ENCODE measurements at regions not wholly inside any gene's neighbourhood (a gene's known extent, or its start where the extent isn't known, plus 50 kb on each side); places are given as distances from the start of the nearest gene placed in this dataset.

DNA sequence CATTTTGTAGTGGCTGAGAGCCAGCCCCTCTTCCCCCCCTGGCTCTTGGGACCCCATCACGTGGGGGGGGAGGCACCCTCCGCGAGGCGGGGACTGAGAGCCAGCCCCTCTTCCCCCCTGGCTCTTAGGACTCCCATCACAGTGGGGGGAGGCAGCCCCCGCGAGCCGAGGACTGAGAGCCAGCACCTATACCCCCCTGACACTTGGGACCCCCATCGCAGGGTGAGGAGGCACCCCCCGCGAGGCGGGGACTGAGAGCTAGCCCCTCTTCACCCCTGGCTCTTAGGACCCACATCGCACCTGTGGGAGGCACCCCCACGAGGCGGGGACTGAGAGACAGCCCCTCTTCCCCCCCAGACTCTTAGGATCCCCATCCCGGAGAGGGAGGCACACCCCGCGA lies 2426.5 kb upstream of the PCDH20 start:
- H3K56ac ChIP-seq (ENCODE audit: extremely low read depth, insufficient read depth, low read length), result no peak overlapping the region
- no peak overlapping the region for H4K91ac ChIP-seq (ENCODE audit: insufficient read depth, low read depth, low read length)
- H2BK20ac ChIP-seq (ENCODE audit: low read depth, low read length), result no peak overlapping the region
- no peaks in the 10 kb centered on the region for H3K9me1 ChIP-seq (ENCODE audit: insufficient read depth, low read length)
- H2AK5ac ChIP-seq (ENCODE audit: low read depth, low read length), result no peak overlapping the region
- H3K36me3 ChIP-seq (ENCODE audit: control insufficient read depth, insufficient read depth, low read length), result no peaks in the 10 kb centered on the region
- no peak overlapping the region for H3K4me3 ChIP-seq (ENCODE audit: insufficient read depth, low read depth, low read length)
- no peak overlapping the region for H4K8ac ChIP-seq (ENCODE audit: low read depth in 2 of 2, low read length in 2 of 2)
- no peak overlapping the region for H3K4me2 ChIP-seq (ENCODE audit: low read depth, low read length)
- H2AFZ ChIP-seq (replicated peaks; ENCODE audit: low read length, poor library complexity), result no peak overlapping the region
- H3K23ac ChIP-seq (ENCODE audit: low read depth, low read length), result no peak overlapping the region
- no peak for ATAC-seq (ENCODE audit: low read depth)
- ChIA-PET CTCF (no interaction called here), POLR2A (ENCODE audit: unreplicated experiment) (no interaction called here)
- no peak overlapping the region for H3K18ac ChIP-seq (ENCODE audit: low read depth, low read length)
- H3K4ac ChIP-seq (ENCODE audit: low read depth, low read length), result no peak overlapping the region
- no peak overlapping the region for H2BK120ac ChIP-seq (ENCODE audit: low read depth, low read length)
- no peak overlapping the region for H2BK15ac ChIP-seq (ENCODE audit: low read depth, low read length)
- DNase-seq, result no peak
- in situ Hi-C loops (cut with MboI; ENCODE audit: low sequenced_read_pairs), result no loop called here
- H3K9ac ChIP-seq (ENCODE audit: low read depth, low read length), result no peak overlapping the region
- H3K9me3 ChIP-seq (ENCODE audit: control insufficient read depth, insufficient read depth, low read length), result no peaks in the 10 kb centered on the region
- dilution Hi-C loops (cut with HindIII; ENCODE audit: low sequenced_read_pairs, unreplicated experiment), result no loop called here
- H2BK5ac ChIP-seq (ENCODE audit: low read depth, low read length, poor library complexity, severe bottlenecking), result no peak overlapping the region
- H3K27me3 ChIP-seq (ENCODE audit: control insufficient read depth, insufficient read depth, low read length), result no peaks in the 10 kb centered on the region
- intact Hi-C loops (cut with micrococcal nuclease), result no loop called here
- TF ChIP-seq FOS (IDR thresholded peaks at IDR 0.05; ENCODE audit: low read depth, low read length), result no peak
- no peak for TF ChIP-seq POLR2A (IDR thresholded peaks at IDR 0.05; ENCODE audit: low read depth, low read length)
- TF ChIP-seq MXI1 (IDR thresholded peaks at IDR 0.05; ENCODE audit: borderline replicate concordance, low read depth, low read length), result no peak
- no peak for TF ChIP-seq RCOR1 (IDR thresholded peaks at IDR 0.05; ENCODE audit: insufficient replicate concordance, low read length)
- no peak for TF ChIP-seq SMC3 (IDR thresholded peaks at IDR 0.05; ENCODE audit: low read depth, low read length)
- no peak for TF ChIP-seq BHLHE40 (IDR thresholded peaks at IDR 0.05; ENCODE audit: low read depth, low read length)
- TF ChIP-seq NFE2L2 (IDR thresholded peaks at IDR 0.05; ENCODE audit: low read depth, low read length), result no peak
- no peak for TF ChIP-seq CEBPB (IDR thresholded peaks at IDR 0.05; ENCODE audit: low read depth, low read length)
- no peak for TF ChIP-seq RAD21 (IDR thresholded peaks at IDR 0.05; ENCODE audit: low read length)
- TF ChIP-seq, protein P1, sequence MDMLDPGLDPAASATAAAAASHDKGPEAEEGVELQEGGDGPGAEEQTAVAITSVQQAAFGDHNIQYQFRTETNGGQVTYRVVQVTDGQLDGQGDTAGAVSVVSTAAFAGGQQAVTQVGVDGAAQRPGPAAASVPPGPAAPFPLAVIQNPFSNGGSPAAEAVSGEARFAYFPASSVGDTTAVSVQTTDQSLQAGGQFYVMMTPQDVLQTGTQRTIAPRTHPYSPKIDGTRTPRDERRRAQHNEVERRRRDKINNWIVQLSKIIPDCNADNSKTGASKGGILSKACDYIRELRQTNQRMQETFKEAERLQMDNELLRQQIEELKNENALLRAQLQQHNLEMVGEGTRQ (IDR thresholded peaks at IDR 0.05; ENCODE audit: low read depth, low read length), result no peak
- TF ChIP-seq MAFK (IDR thresholded peaks at IDR 0.05; ENCODE audit: low read depth, low read length), result no peak
- TF ChIP-seq, protein P2, sequence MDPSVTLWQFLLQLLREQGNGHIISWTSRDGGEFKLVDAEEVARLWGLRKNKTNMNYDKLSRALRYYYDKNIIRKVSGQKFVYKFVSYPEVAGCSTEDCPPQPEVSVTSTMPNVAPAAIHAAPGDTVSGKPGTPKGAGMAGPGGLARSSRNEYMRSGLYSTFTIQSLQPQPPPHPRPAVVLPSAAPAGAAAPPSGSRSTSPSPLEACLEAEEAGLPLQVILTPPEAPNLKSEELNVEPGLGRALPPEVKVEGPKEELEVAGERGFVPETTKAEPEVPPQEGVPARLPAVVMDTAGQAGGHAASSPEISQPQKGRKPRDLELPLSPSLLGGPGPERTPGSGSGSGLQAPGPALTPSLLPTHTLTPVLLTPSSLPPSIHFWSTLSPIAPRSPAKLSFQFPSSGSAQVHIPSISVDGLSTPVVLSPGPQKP (IDR thresholded peaks at IDR 0.05; ENCODE audit: borderline replicate concordance, low read depth, low read length), result no peak
- no peak for TF ChIP-seq MAZ (IDR thresholded peaks at IDR 0.05; ENCODE audit: borderline replicate concordance, low read depth, low read length)
- no peak for TF ChIP-seq RFX5 (IDR thresholded peaks at IDR 0.05; ENCODE audit: low read depth, low read length)
- H3K14ac ChIP-seq (replicated peaks; ENCODE audit: low read depth, low read length), result no peak overlapping the region
- H3K27ac ChIP-seq (ENCODE audit: insufficient read depth, low read length), result no peak overlapping the region
- H2AK9ac ChIP-seq (replicated peaks; ENCODE audit: low read depth, low read length, poor library complexity), result no peak overlapping the region
- H3K4me1 ChIP-seq (ENCODE audit: control insufficient read depth, insufficient read depth, low read length), result no peaks in the 10 kb centered on the region
- H3K79me1 ChIP-seq (ENCODE audit: low read depth in 1 of 2, low read length in 2 of 2), result no peaks in the 10 kb centered on the region
- H4K5ac ChIP-seq (ENCODE audit: low read depth, low read length), result no peak overlapping the region
- BruUV-seq (replicated peaks), result no TSS peak
- WGBS, 2 experiments (ENCODE audit: extremely low coverage in 2 of 2, insufficient read length in 1 of 2), result no CpG with 5 or more reads among the region's 17 CpGs
- H4K20me1 ChIP-seq (ENCODE audit: insufficient read depth, low read length), result no peaks in the 10 kb centered on the region
